ENCODE measurements at regions not wholly inside any gene's neighbourhood (a gene's known extent, or its start where the extent isn't known, plus 50 kb on each side); places are given as distances from the start of the nearest gene placed in this dataset.

- no peak for DNase-seq
These were observed 418.5 kb upstream of the CPEB2 start for GRCh38 chr4:14583752-14584151.

GRCh38 chr4:14592950-14593349 is 409.3 kb upstream of the CPEB2 start:
- DNase-seq: no peak

GRCh38 chr4:14596028-14596427 is 406.3 kb upstream of the CPEB2 start:
- DNase-seq: no peak

- no peak for DNase-seq
These were observed 405.8 kb upstream of the CPEB2 start for GRCh38 chr4:14596437-14596836.

GRCh38 chr4:14596904-14597303 is 405.4 kb upstream of the CPEB2 start:
- no peak for DNase-seq

GRCh38 chr4:14602206-14602605 is 400.1 kb upstream of the CPEB2 start:
- DNase-seq: no peak

GRCh38 chr4:14607001-14607400 is 395.3 kb upstream of the CPEB2 start:
- DNase-seq: no peak

- no peak for DNase-seq
These were observed 394.7 kb upstream of the CPEB2 start for GRCh38 chr4:14607578-14607977.

GRCh38 chr4:14608630-14609029 is 393.7 kb upstream of the CPEB2 start:
- no peak for DNase-seq

- DNase-seq: no peak
These were observed 387.4 kb upstream of the CPEB2 start for GRCh38 chr4:14614840-14615239.

- DNase-seq: no peak
These were observed 386.6 kb upstream of the CPEB2 start for GRCh38 chr4:14615671-14616070.

- no peak for DNase-seq
These were observed 381.6 kb upstream of the CPEB2 start for GRCh38 chr4:14620567-14621141.

GRCh38 chr4:14621731-14622463 is 380.4 kb upstream of the CPEB2 start:
- DNase-seq: no peak

- DNase-seq: no peak
These were observed 375.2 kb upstream of the CPEB2 start for GRCh38 chr4:14627038-14627437.

- DNase-seq: no peak
These were observed 370.4 kb upstream of the CPEB2 start for GRCh38 chr4:14631806-14632440.

- no peak for DNase-seq
These were observed 365.7 kb upstream of the CPEB2 start for GRCh38 chr4:14636563-14636962.

GRCh38 chr4:14640476-14640875 is 361.8 kb upstream of the CPEB2 start:
- no peak for DNase-seq

GRCh38 chr4:14641871-14642270 is 360.4 kb upstream of the CPEB2 start:
- DNase-seq: no peak

GRCh38 chr4:14644580-14645282 is 357.6 kb upstream of the CPEB2 start:
- no peak for DNase-seq

GRCh38 chr4:14646831-14647230 is 355.4 kb upstream of the CPEB2 start:
- no peak for DNase-seq

- DNase-seq: no peak
These were observed 352.2 kb upstream of the CPEB2 start for GRCh38 chr4:14650127-14650526.

GRCh38 chr4:14652522-14652921 is 349.8 kb upstream of the CPEB2 start:
- DNase-seq: no peak

- DNase-seq: no peak
These were observed 348.9 kb upstream of the CPEB2 start for GRCh38 chr4:14653338-14653737.

GRCh38 chr4:14659286-14659685 is 343.0 kb upstream of the CPEB2 start:
- DNase-seq: no peak

Data from SIG-M5 (cell line).